ENCODE measurements at regions not wholly inside any gene's neighbourhood (a gene's known extent, or its start where the extent isn't known, plus 50 kb on each side); places are given as distances from the start of the nearest gene placed in this dataset.

DNA sequence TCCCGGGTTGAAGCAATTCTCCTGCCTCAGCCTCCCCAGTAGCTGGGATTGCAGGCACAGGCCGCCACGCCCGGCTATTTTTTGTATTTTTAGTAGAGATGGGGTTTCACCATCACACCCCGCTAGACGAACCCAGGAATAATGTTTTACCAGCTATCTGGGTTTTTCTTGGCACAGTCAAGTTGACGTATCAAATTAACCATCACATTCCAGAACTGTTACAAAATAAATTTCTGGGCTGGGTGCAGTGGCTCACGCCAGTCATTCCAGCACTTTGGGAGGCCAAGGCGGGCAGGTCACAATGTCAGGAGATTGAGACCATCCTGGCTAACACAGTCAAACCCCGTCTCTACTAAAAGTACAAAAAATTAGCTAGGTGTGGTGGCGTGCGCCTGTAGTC lies 501.2 kb downstream of the SHISA9 start:
- Histone ChIP-seq H3K27me3 (no peaks in the 10 kb centered on the region), H3K4me3 (no peak overlapping the region), H3K27ac (no peak overlapping the region), H3K36me3 (no peaks in the 10 kb centered on the region), H3K4me1 (no peaks in the 10 kb centered on the region), H3K9me3 (no peaks in the 10 kb centered on the region)
- intact Hi-C loops (cut with DNase I; ENCODE audit: low total_unique reads): no loop called here
- TF ChIP-seq, protein P1, sequence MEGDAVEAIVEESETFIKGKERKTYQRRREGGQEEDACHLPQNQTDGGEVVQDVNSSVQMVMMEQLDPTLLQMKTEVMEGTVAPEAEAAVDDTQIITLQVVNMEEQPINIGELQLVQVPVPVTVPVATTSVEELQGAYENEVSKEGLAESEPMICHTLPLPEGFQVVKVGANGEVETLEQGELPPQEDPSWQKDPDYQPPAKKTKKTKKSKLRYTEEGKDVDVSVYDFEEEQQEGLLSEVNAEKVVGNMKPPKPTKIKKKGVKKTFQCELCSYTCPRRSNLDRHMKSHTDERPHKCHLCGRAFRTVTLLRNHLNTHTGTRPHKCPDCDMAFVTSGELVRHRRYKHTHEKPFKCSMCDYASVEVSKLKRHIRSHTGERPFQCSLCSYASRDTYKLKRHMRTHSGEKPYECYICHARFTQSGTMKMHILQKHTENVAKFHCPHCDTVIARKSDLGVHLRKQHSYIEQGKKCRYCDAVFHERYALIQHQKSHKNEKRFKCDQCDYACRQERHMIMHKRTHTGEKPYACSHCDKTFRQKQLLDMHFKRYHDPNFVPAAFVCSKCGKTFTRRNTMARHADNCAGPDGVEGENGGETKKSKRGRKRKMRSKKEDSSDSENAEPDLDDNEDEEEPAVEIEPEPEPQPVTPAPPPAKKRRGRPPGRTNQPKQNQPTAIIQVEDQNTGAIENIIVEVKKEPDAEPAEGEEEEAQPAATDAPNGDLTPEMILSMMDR (IDR thresholded peaks at IDR 0.05): no peak
- TF ChIP-seq POLR2A (IDR thresholded peaks at IDR 0.05): no peak
- DNase-seq: no peak

DNA sequence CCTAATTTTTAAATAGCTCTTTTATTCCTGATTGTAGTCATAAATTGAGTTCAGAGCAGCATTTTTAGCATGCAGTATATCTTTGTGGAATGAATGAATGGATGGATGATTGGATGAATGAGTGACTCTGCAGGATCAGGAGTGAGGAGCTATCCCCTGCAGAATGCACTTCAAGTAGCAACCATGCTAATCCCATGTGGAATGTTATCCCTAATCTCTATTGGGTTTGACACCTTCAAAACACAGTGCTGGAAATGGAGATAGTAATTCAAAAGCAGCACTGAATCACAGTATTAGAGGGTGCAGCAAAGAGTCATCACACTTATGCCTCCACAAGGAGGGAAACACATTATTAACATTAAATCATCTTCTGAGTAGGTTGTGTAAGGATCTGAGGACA lies 501.9 kb downstream of the SHISA9 start:
- Histone ChIP-seq H3K36me3 (no peaks in the 10 kb centered on the region), H3K27me3 (no peaks in the 10 kb centered on the region), H3K4me1 (no peaks in the 10 kb centered on the region), H3K9me3 (no peaks in the 10 kb centered on the region), H3K4me3 (no peak overlapping the region), H3K27ac (no peak overlapping the region)
- no peak for DNase-seq
- intact Hi-C loops (cut with DNase I; ENCODE audit: low total_unique reads): no loop called here
- TF ChIP-seq POLR2A (IDR thresholded peaks at IDR 0.05): no peak
- TF ChIP-seq, protein P1 (IDR thresholded peaks at IDR 0.05): no peak

DNA sequence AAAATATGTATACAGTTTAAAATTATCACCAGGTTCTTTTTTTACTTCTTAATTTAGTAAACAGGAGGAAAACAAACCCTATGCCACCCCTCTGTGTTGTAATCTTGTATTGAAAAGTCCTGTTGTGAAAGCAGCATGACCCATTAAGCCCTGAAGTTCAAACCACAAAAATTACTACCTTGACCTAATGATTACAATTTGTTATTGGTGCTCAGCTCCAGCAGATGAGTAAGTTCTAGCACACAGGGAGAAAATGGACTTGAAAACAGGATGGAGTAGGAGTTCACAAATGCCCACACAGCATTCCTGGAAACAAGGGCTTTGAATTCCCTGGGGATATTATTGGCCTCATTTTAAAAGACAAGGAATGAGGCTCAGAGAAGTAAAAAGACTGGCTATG lies 505.8 kb upstream of the ERCC4 start:
- no peak for DNase-seq
- H3K4me3 ChIP-seq: no peak overlapping the region
- no peak overlapping the region for H3K27ac ChIP-seq
- H3K9me3 ChIP-seq: no peaks in the 10 kb centered on the region
- H3K36me3 ChIP-seq: no peaks in the 10 kb centered on the region
- H3K27me3 ChIP-seq: no peaks in the 10 kb centered on the region
- intact Hi-C loops (cut with DNase I; ENCODE audit: low total_unique reads): no loop called here
- no peak for TF ChIP-seq POLR2A (IDR thresholded peaks at IDR 0.05)
- TF ChIP-seq, protein P1 (IDR thresholded peaks at IDR 0.05): no peak
- no peaks in the 10 kb centered on the region for H3K4me1 ChIP-seq

DNA sequence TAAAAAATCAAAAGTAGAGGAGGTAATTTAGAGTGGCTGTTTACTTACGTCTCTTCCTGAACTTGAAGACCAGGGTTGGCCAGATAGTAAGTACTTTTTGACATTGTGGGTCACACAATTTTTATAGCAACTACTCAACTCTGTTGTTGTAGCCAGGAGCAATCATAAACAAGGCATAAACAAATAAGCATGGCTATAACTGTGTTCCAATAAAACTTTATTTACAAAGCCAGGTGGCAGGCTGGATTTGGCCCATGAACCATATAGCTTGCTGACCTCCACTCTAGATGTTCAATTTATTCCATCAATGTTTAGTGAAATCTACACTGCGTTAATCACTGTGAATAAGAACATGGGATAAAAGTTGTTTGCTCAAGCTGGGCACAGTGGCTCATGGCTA lies 500.4 kb upstream of the ERCC4 start:
- TF ChIP-seq, protein P1 (IDR thresholded peaks at IDR 0.05): no peak
- no peak for TF ChIP-seq POLR2A (IDR thresholded peaks at IDR 0.05)
- Histone ChIP-seq H3K9me3 (no peaks in the 10 kb centered on the region), H3K36me3 (no peaks in the 10 kb centered on the region), H3K4me1 (no peaks in the 10 kb centered on the region), H3K27me3 (no peaks in the 10 kb centered on the region), H3K4me3 (no peak overlapping the region), H3K27ac (no peak overlapping the region)
- no peak for DNase-seq
- intact Hi-C loops (cut with DNase I; ENCODE audit: low total_unique reads): no loop called here

DNA sequence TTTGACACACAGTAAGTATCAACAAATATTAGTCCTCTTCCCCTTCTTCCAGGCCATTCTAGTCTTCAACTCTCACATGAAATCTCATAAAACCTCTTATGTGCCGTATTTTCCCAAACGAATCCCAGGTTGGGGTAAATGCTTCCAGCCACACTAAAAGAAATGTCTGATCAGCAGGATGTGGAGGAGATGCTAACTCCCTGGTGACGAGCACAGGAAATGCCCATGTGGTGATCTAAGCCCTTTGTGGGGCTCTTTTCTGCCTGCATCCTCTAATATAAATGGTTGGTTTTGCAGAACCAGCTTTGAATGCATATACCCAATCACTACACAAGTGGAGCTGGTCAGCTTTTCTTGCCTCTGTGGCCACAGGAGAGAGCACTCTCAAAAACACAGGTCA lies 498.2 kb upstream of the ERCC4 start:
- Histone ChIP-seq H3K27ac (no peak overlapping the region), H3K4me3 (no peak overlapping the region), H3K27me3 (no peaks in the 10 kb centered on the region), H3K9me3 (no peaks in the 10 kb centered on the region), H3K4me1 (no peaks in the 10 kb centered on the region), H3K36me3 (no peaks in the 10 kb centered on the region)
- DNase-seq: no peak
- TF ChIP-seq, protein P1 (IDR thresholded peaks at IDR 0.05): no peak
- no peak for TF ChIP-seq POLR2A (IDR thresholded peaks at IDR 0.05)
- intact Hi-C loops (cut with DNase I; ENCODE audit: low total_unique reads): no loop called here
